BJ (cell line): ENCODE measurements at regions not wholly inside any gene's neighbourhood (a gene's known extent, or its start where the extent isn't known, plus 50 kb on each side); places are given as distances from the start of the nearest gene placed in this dataset.

Experiments used
- CTCF ChIA-PET: fragments of 350-600 bp; formaldehyde crosslinking; extraction: SDS; loops from one replicate; lab custom pipeline; 2021; ENCODE audit warnings: antibody characterized with exemption, inconsistent platforms; lab: Yijun Ruan, JAX
- POLR2A ChIA-PET: fragments of 300-600 bp; sonication (Branson Sonifier 250); formaldehyde crosslinking; extraction: SDS; loops from one replicate; lab custom pipeline; 2021; ENCODE audit warnings: antibody characterized with exemption; lab: Charles Lee
- DNase-seq: peaks from one replicate; pipeline ENCODE4 v3.0.0-alpha.2; 2011; ENCODE audit warnings: low read depth
- H3K27me3 ChIP-seq: 2 replicates; pipeline ENCODE4 v1.6.0; 2011; ENCODE audit warnings: low read length; ENCODE audit not compliant: control insufficient read depth, insufficient read depth
- H3K36me3 ChIP-seq: 2 replicates; pipeline ENCODE4 v1.5.1; 2011; ENCODE audit warnings: low read length; ENCODE audit not compliant: control insufficient read depth, insufficient read depth
- H3K4me3 ChIP-seq: 2 replicates; pipeline ENCODE4 v1.5.1; 2011; ENCODE audit warnings: low read depth, mild to moderate bottlenecking, control low read depth, low read length
- CTCF ChIP-seq: IDR thresholded peaks from 2 replicates; pipeline ENCODE4 v1.5.1; 2011; ENCODE audit warnings: low read depth, mild to moderate bottlenecking, control low read depth, inconsistent platforms, low read length, moderate library complexity; ENCODE audit not compliant: insufficient read depth

GRCh38 chr20:63130658-63131577, 85.0 kb downstream of the YTHDF1 start:
- peaks cover 6% of the 10 kb centered on the region for H3K27me3 ChIP-seq
- ChIA-PET POLR2A (no interaction called here), CTCF (no interaction called here)
- no peaks in the 10 kb centered on the region for H3K36me3 ChIP-seq
- no peak overlapping the region for H3K4me3 ChIP-seq
- no peak for TF ChIP-seq CTCF
- DNase-seq: no peak

- Histone ChIP-seq H3K36me3 (no peaks in the 10 kb centered on the region), H3K4me3 (no peak overlapping the region), H3K27me3 (peaks cover 6% of the 10 kb centered on the region)
- DNase-seq: no peak
- CTCF ChIA-PET: no interaction called here
- POLR2A ChIA-PET: no interaction called here
- no peak for TF ChIP-seq CTCF
Observed at GRCh38 chr20:63129991-63130657, 85.8 kb downstream of the YTHDF1 start.

DNA sequence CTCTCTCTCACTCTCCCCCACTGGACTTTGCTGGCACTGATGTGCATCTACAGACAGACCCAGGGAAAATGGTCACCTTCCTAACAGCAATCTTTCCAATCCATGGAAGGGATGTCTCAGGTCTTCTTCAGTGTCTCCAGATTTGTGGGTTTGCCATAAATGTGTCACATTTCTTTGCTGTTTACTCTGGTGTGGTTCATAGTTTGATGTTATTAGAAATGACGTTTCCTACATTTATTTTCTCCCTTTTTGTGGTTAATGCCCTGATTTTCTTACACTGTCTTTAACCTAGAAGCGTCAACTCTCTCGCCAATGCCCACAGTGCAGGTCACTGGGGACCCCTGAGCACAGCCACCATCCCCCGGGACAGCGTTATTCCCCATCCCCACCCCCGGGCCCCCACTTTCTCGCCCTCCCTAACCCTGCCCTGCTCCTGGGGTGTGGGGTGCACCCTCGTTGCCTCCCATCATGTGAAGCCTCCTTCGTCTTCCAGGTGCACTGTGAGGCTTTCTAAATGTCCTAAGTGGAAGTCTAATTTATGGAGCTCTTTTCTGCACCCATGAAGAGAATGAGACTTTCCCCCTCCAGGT, 86.5 kb downstream of the YTHDF1 start:
- H3K36me3 ChIP-seq: no peaks in the 10 kb centered on the region
- no peak overlapping the region for H3K4me3 ChIP-seq
- H3K27me3 ChIP-seq: peaks cover 6% of the 10 kb centered on the region
- no peak for DNase-seq
- CTCF ChIA-PET: no interaction called here
- POLR2A ChIA-PET: no interaction called here
- TF ChIP-seq CTCF: no peak

GRCh38 chr20:63128956-63129355, 87.0 kb downstream of the YTHDF1 start:
- TF ChIP-seq CTCF: no peak
- CTCF ChIA-PET: no interaction called here
- H3K27me3 ChIP-seq: peaks cover 6% of the 10 kb centered on the region

GRCh38 chr20:63128367-63128766, 87.6 kb downstream of the YTHDF1 start:
- Histone ChIP-seq H3K36me3 (no peaks in the 10 kb centered on the region), H3K27me3 (peaks cover 6% of the 10 kb centered on the region), H3K4me3 (no peak overlapping the region)
- ChIA-PET CTCF (no interaction called here), POLR2A (no interaction called here)
- TF ChIP-seq CTCF: no peak
- no peak for DNase-seq

More at GRCh38 chr20:63128956-63129355, 87.0 kb downstream of the YTHDF1 start:
- H3K4me3 ChIP-seq: no peak overlapping the region
- no peaks in the 10 kb centered on the region for H3K36me3 ChIP-seq
- POLR2A ChIA-PET: no interaction called here
- no peak for DNase-seq
